SU-DHL-6 (cell line): ENCODE measurements at regions not wholly inside any gene's neighbourhood (a gene's known extent, or its start where the extent isn't known, plus 50 kb on each side); places are given as distances from the start of the nearest gene placed in this dataset.
"Not testable (repeated sequence)": the region's sequence is repeated elsewhere in the genome, so short reads cannot be mapped to it uniquely, and the experiment has no call there.

Source experiments
- CTCF ChIP-seq: fragments of 200-600 bp; sonication (generic); IDR thresholded peaks from one replicate; pipeline ENCODE4 v1.5.1; 2017; ENCODE audit warnings: antibody characterized with exemption, mild to moderate bottlenecking, low read length, moderate library complexity; ENCODE audit not compliant: insufficient read depth, poor library complexity, severe bottlenecking
- EZH2phosphoT487 ChIP-seq: fragments of 200-600 bp; sonication (generic), shearing (Covaris generic); conservative IDR thresholded peaks from 2 replicates; pipeline ENCODE4 v1.6.1; 2018; ENCODE audit warnings: mild to moderate bottlenecking, antibody characterized with exemption, low read length, moderate library complexity, mixed read lengths

GRCh38 chr3:173286507-173286906 is 111.0 kb upstream of the NLGN1 start:
- not testable (repeated sequence) for TF ChIP-seq CTCF, EZH2phosphoT487
